ENCODE measurements at regions not wholly inside any gene's neighbourhood (a gene's known extent, or its start where the extent isn't known, plus 50 kb on each side); places are given as distances from the start of the nearest gene placed in this dataset.

DNA sequence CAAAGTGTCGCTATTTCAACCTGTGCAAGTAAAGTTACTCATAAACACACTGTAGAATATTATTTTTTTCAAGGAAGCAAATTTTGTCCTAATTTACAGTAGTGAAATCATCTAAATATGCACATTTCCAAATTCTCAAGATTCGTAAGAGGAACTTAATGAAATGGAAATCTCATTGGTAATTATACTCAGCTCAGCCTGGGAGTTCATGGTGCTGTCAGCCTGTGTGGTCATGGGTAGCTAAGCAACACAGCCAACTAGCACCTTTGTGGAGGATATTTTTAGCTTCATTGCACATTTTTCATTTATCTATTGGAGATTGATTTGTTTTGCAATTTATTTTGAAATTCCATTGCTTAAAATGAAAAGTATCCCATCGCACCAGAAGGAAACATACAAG lies 975.7 kb upstream of the ZEB2 start:
- POLR2A ChIA-PET = no interaction called here
- Histone ChIP-seq H3K27ac (ENCODE audit: extremely low read depth, low read depth, low read length) (no peak overlapping the region), H3K4me1 (ENCODE audit: control insufficient read depth, insufficient read depth, low read length) (no peaks in the 10 kb centered on the region), H3K36me3 (ENCODE audit: control insufficient read depth in 2 of 2, insufficient read depth in 1 of 2, low read length in 2 of 2) (no peaks in the 10 kb centered on the region), H3K4me3 (ENCODE audit: low read depth, low read length) (no peak overlapping the region), H3K9me3 (ENCODE audit: control insufficient read depth, insufficient read depth, low read depth, low read length) (no peaks in the 10 kb centered on the region; the same call in 1 of the 2 replicates)
- no peak for TF ChIP-seq GLI2 (tag by site-specific recombination; IDR thresholded peaks at IDR 0.05; ENCODE audit: borderline replicate concordance, low read depth)
- TF ChIP-seq ZNF19 (tag by site-specific recombination; IDR thresholded peaks at IDR 0.05; ENCODE audit: low read depth) = no peak
- no peak for TF ChIP-seq ZBTB7A (tag by site-specific recombination; IDR thresholded peaks at IDR 0.05; ENCODE audit: low read depth)
- TF ChIP-seq ZNF707 (tag by site-specific recombination; IDR thresholded peaks at IDR 0.05) = no peak
- no peak for TF ChIP-seq YY2 (tag by site-specific recombination; IDR thresholded peaks at IDR 0.05)
- no peak for TF ChIP-seq ZNF239 (tag by site-specific recombination; IDR thresholded peaks at IDR 0.05)
- no peak for TF ChIP-seq ZNF202 (tag by site-specific recombination; IDR thresholded peaks at IDR 0.05; ENCODE audit: borderline replicate concordance)
- CTCF ChIA-PET = no interaction called here

DNA sequence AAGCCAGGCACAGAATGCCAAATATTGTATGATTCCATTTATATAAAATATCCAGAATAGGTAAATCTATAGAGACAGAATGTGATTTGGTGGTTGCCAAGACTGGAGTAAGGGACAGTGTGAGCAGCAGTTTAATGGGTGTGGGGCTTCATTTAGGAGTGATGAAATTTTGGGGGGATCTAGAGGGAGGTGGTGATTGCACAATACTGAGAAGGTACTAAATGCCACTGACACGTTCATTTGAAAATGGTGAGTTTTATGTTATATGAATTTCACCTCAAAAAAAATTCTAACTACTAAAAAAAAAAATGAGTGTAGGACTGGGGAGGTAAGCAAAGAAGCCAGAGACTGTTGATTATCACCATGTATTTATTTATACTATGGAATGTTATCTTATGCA lies 974.5 kb upstream of the ZEB2 start:
- Histone ChIP-seq H3K4me3 (ENCODE audit: low read depth, low read length) (no peak overlapping the region), H3K9me3 (ENCODE audit: control insufficient read depth, insufficient read depth, low read depth, low read length) (no peaks in the 10 kb centered on the region; the same call in 1 of the 2 replicates), H3K27ac (ENCODE audit: extremely low read depth, low read depth, low read length) (no peak overlapping the region), H3K36me3 (ENCODE audit: control insufficient read depth in 2 of 2, insufficient read depth in 1 of 2, low read length in 2 of 2) (no peaks in the 10 kb centered on the region), H3K4me1 (ENCODE audit: control insufficient read depth, insufficient read depth, low read length) (no peaks in the 10 kb centered on the region)
- POLR2A ChIA-PET = no interaction called here
- TF ChIP-seq PBX3 (CRISPR knock-in tag; IDR thresholded peaks at IDR 0.05) (no peak), ZNF23 (tag by site-specific recombination; IDR thresholded peaks at IDR 0.05; ENCODE audit: borderline replicate concordance) (no peak), KLF8 (tag by site-specific recombination; IDR thresholded peaks at IDR 0.05) (no peak), KLF16 (tag by site-specific recombination; IDR thresholded peaks at IDR 0.05) (no peak), ZNF664 (tag by site-specific recombination; IDR thresholded peaks at IDR 0.05) (no peak), ZNF629 (tag by site-specific recombination; IDR thresholded peaks at IDR 0.05) (no peak), ZNF596 (tag by site-specific recombination; IDR thresholded peaks at IDR 0.05) (no peak), ZBTB17 (tag by site-specific recombination; IDR thresholded peaks at IDR 0.05) (no peak), ZNF366 (tag by site-specific recombination; conservative IDR thresholded peaks at IDR 0.05) (no peak), ZBTB11 (tag by site-specific recombination; conservative IDR thresholded peaks at IDR 0.05; ENCODE audit: low read depth) (no peak), ZFP37 (tag by site-specific recombination; IDR thresholded peaks at IDR 0.05) (no peak)
- CTCF ChIA-PET = no interaction called here

DNA sequence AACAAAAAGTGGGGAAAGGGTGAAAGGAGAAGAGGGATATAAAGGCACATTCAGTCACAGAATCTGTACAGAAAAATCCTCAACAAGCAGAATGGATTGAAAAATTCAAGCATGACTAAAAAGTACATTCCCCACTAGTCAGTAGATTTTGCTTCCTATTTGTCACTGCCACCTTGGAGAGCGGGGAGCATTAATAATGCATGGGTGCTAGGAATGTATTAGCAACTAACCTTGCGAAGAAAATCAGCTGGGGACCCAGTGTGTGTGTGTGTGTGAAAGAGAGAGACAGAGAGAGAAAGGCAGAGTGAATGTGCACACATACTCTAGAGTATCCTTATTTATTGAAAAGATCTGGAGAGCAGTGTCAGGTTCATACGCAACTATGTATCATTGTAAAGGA lies 968.7 kb upstream of the ZEB2 start:
- Histone ChIP-seq H3K9me3 (ENCODE audit: control insufficient read depth, insufficient read depth, low read depth, low read length) (no peaks in the 10 kb centered on the region; the same call in 1 of the 2 replicates), H3K27ac (ENCODE audit: extremely low read depth, low read depth, low read length) (no peak overlapping the region), H3K36me3 (ENCODE audit: control insufficient read depth in 2 of 2, insufficient read depth in 1 of 2, low read length in 2 of 2) (no peaks in the 10 kb centered on the region), H3K4me1 (ENCODE audit: control insufficient read depth, insufficient read depth, low read length) (no peaks in the 10 kb centered on the region), H3K4me3 (ENCODE audit: low read depth, low read length) (no peak overlapping the region)
- POLR2A ChIA-PET = no interaction called here
- CTCF ChIA-PET = interaction anchor here (0.5 kb wide), 1 partner anchor 25 kb away, joined by 3 read pairs; no protein-coding TSS in a partner anchor
- TF ChIP-seq, protein P1, sequence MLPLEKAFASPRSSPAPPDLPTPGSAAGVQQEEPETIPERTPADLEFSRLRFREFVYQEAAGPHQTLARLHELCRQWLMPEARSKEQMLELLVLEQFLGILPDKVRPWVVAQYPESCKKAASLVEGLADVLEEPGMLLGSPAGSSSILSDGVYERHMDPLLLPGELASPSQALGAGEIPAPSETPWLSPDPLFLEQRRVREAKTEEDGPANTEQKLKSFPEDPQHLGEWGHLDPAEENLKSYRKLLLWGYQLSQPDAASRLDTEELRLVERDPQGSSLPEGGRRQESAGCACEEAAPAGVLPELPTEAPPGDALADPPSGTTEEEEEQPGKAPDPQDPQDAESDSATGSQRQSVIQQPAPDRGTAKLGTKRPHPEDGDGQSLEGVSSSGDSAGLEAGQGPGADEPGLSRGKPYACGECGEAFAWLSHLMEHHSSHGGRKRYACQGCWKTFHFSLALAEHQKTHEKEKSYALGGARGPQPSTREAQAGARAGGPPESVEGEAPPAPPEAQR (tag by site-specific recombination; IDR thresholded peaks at IDR 0.05) = no peak
- TF ChIP-seq REPIN1 (tag by site-specific recombination; IDR thresholded peaks at IDR 0.05; ENCODE audit: low read depth) = no peak
- TF ChIP-seq, protein P2, sequence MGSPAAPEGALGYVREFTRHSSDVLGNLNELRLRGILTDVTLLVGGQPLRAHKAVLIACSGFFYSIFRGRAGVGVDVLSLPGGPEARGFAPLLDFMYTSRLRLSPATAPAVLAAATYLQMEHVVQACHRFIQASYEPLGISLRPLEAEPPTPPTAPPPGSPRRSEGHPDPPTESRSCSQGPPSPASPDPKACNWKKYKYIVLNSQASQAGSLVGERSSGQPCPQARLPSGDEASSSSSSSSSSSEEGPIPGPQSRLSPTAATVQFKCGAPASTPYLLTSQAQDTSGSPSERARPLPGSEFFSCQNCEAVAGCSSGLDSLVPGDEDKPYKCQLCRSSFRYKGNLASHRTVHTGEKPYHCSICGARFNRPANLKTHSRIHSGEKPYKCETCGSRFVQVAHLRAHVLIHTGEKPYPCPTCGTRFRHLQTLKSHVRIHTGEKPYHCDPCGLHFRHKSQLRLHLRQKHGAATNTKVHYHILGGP (tag by site-specific recombination; IDR thresholded peaks at IDR 0.05) = no peak
- TF ChIP-seq ZNF24 (tag by site-specific recombination; IDR thresholded peaks at IDR 0.05) = no peak
- no peak for TF ChIP-seq ZNF266 (tag by site-specific recombination; IDR thresholded peaks at IDR 0.05; ENCODE audit: low read depth)
- no peak for TF ChIP-seq EGR2 (tag by site-specific recombination; IDR thresholded peaks at IDR 0.05; ENCODE audit: low read depth)
- TF ChIP-seq BCL11A (tag by site-specific recombination; IDR thresholded peaks at IDR 0.05; ENCODE audit: low read depth) = no peak
- TF ChIP-seq SP2 (tag by site-specific recombination; IDR thresholded peaks at IDR 0.05) = no peak
- no peak for TF ChIP-seq ZNF175 (tag by site-specific recombination; IDR thresholded peaks at IDR 0.05)
- no peak for TF ChIP-seq ZNF785 (tag by site-specific recombination; IDR thresholded peaks at IDR 0.05)

Data from HEK293 (cell line).